Activated naive CD8-positive, alpha-beta T cell treated with anti-CD3 and anti-CD28 coated beads, Interleukin-2, amount 10 ng/mL, durations not matched to agents 7 days and 5 days (primary cell): ENCODE measurements at regions not wholly inside any gene's neighbourhood (a gene's known extent, or its start where the extent isn't known, plus 50 kb on each side); places are given as distances from the start of the nearest gene placed in this dataset.

Experiments
- ATAC-seq: fragments of 150-1000 bp; cut with Tn5 transposase; one replicate; pipeline ENCODE4 v1.10.0; 2021; ENCODE audit warnings: low read depth, moderate library complexity
- POLR2A ChIA-PET: fragments of 350-600 bp; sonication (Branson Sonifier 250); formaldehyde crosslinking; loops from one replicate; lab custom pipeline; 2021; ENCODE audit warnings: antibody characterized with exemption; lab: Charles Lee
- DNase-seq: peaks from one replicate; pipeline ENCODE4 v3.0.0; 2021
- H3K27ac Mint-ChIP-seq: one replicate; pipeline ENCODE4 v1.8.0; 2022; ENCODE audit warnings: mild to moderate bottlenecking, mixed read lengths
- H3K27me3 Mint-ChIP-seq: one replicate; pipeline ENCODE4 v1.8.0; 2022; ENCODE audit warnings: mild to moderate bottlenecking, moderate library complexity, mixed read lengths
- H3K36me3 Mint-ChIP-seq: one replicate; pipeline ENCODE4 v1.8.0; 2021; ENCODE audit warnings: mild to moderate bottlenecking, mixed read lengths
- H3K4me1 Mint-ChIP-seq: one replicate; pipeline ENCODE4 v1.8.0; 2021; ENCODE audit warnings: mixed read lengths
- H3K4me3 Mint-ChIP-seq: one replicate; pipeline ENCODE4 v1.8.0; 2022; ENCODE audit warnings: mild to moderate bottlenecking, moderate library complexity, mixed read lengths
- H3K9me3 Mint-ChIP-seq: one replicate; pipeline ENCODE4 v1.8.0; 2021; ENCODE audit warnings: mixed read lengths

DNA sequence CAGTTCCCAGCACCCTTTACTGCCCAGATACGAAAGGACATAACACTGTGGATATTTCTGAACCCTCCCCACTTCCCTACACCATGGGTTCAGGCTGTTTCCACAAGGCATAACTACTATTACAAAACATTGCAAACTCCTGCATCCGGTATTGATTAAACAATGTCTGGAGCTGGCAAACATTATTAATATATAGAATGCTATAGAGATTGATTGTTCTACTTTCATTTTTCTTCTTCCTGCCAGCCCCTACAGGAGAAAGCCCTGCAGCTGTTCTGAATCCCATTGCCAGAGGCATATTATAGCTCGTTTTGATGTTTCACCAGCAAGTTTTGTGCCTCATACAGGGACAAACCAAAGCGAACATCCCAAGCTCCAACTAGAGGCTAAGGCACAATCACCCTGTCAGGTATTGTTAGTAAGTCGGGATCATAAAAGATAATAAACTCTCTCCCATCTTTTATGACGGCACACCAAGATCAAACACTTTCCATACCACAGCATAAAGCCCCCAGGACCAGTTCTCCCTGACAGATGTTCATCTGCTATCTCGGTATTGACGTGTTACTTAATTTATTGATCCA, 331.1 kb upstream of the NT5E start:
- POLR2A ChIA-PET, result no interaction called here
- Mint-ChIP-seq H3K27me3 (no peaks in the 10 kb centered on the region), H3K4me1 (no peaks in the 10 kb centered on the region), H3K9me3 (no peaks in the 10 kb centered on the region), H3K4me3 (no peak overlapping the region), H3K36me3 (no peaks in the 10 kb centered on the region), H3K27ac (no peak overlapping the region)
- no peak for DNase-seq
- ATAC-seq, result no peak

DNA sequence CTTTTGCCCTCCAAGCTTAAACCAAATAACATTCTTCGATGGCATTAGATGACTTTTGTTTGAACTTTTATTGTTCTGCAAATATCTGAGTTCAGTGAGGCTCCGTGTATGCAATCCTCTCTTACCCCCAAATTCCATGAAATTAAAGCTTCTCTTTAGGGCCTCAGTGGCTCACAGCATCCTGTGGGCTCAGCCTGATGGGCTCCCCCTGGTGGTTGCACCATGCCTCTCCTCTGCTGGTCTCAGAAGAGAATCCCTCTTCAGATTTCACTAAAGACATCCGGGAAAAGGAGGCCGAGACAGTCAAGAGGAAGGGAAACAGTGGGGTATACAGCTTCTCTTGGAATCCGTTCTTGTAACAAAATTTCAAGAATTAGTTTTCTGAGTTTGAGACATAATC, 331.6 kb upstream of the NT5E start:
- no peaks in the 10 kb centered on the region for H3K36me3 Mint-ChIP-seq
- no peaks in the 10 kb centered on the region for H3K27me3 Mint-ChIP-seq
- no peak overlapping the region for H3K4me3 Mint-ChIP-seq
- POLR2A ChIA-PET, result no interaction called here
- H3K9me3 Mint-ChIP-seq, result no peaks in the 10 kb centered on the region
- no peaks in the 10 kb centered on the region for H3K4me1 Mint-ChIP-seq
- H3K27ac Mint-ChIP-seq, result no peak overlapping the region
- DNase-seq, result no peak
- no peak for ATAC-seq

DNA sequence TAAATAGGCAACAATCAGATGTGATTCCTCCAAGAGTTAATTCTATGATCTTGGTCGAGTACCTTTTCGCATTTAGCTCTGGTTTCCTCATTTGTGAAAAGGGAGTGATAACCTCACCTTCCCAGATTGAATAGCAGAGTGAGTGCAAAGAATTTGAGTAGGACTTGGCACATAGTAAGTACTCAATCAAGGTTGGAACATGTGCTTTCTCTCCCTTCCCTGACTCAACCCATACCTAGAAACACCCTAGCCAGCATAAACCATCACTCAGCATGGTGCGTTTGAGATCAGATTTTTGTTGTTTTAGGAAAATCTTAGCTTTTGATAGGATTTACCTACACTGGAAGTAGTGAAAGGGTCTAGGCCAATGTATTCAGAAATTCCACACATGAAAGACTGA, 333.4 kb upstream of the NT5E start:
- Mint-ChIP-seq H3K9me3 (no peaks in the 10 kb centered on the region), H3K27ac (no peak overlapping the region), H3K4me1 (no peaks in the 10 kb centered on the region), H3K4me3 (no peak overlapping the region), H3K36me3 (no peaks in the 10 kb centered on the region), H3K27me3 (no peaks in the 10 kb centered on the region)
- DNase-seq, result no peak
- POLR2A ChIA-PET, result no interaction called here
- ATAC-seq, result no peak

- Mint-ChIP-seq H3K4me1 (no peaks in the 10 kb centered on the region), H3K4me3 (no peak overlapping the region), H3K27me3 (no peaks in the 10 kb centered on the region), H3K9me3 (no peaks in the 10 kb centered on the region), H3K27ac (no peak overlapping the region), H3K36me3 (no peaks in the 10 kb centered on the region)
- POLR2A ChIA-PET, result no interaction called here
- ATAC-seq, result no peak
- DNase-seq, result no peak
Observed at GRCh38 chr6:85115876-85116275, 334.0 kb upstream of the NT5E start.

DNA sequence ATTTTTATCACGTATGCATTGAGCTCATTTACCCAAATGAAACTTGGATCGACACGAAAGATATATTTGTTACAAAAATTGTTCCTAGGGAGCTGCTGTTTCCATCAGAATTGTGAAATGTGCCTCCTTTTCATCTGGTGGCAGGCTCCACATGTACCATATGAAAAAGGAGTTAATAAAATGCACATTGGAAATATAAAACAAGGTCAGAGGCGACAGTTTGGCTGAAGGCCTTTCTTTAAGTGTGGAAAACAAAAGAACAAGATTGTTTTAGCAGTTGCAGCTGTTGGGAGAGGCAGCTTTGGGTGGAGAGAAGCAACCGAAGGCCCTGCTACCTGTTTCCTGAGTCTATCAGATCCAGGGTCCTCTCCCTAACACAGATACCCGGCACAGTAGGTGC, 334.5 kb upstream of the NT5E start:
- H3K9me3 Mint-ChIP-seq, result no peaks in the 10 kb centered on the region
- no peaks in the 10 kb centered on the region for H3K4me1 Mint-ChIP-seq
- no peak overlapping the region for H3K4me3 Mint-ChIP-seq
- H3K36me3 Mint-ChIP-seq, result no peaks in the 10 kb centered on the region
- no peak for DNase-seq
- POLR2A ChIA-PET, result no interaction called here
- H3K27me3 Mint-ChIP-seq, result no peaks in the 10 kb centered on the region
- ATAC-seq, result no peak
- H3K27ac Mint-ChIP-seq, result no peak overlapping the region

GRCh38 chr6:85114581-85114935, 335.3 kb upstream of the NT5E start:
- POLR2A ChIA-PET, result no interaction called here
- H3K4me3 Mint-ChIP-seq, result no peak overlapping the region
- no peaks in the 10 kb centered on the region for H3K27me3 Mint-ChIP-seq
- no peaks in the 10 kb centered on the region for H3K4me1 Mint-ChIP-seq
- H3K9me3 Mint-ChIP-seq, result no peaks in the 10 kb centered on the region
- H3K36me3 Mint-ChIP-seq, result no peaks in the 10 kb centered on the region
- H3K27ac Mint-ChIP-seq, result no peak overlapping the region
- no peak for DNase-seq
- no peak for ATAC-seq

DNA sequence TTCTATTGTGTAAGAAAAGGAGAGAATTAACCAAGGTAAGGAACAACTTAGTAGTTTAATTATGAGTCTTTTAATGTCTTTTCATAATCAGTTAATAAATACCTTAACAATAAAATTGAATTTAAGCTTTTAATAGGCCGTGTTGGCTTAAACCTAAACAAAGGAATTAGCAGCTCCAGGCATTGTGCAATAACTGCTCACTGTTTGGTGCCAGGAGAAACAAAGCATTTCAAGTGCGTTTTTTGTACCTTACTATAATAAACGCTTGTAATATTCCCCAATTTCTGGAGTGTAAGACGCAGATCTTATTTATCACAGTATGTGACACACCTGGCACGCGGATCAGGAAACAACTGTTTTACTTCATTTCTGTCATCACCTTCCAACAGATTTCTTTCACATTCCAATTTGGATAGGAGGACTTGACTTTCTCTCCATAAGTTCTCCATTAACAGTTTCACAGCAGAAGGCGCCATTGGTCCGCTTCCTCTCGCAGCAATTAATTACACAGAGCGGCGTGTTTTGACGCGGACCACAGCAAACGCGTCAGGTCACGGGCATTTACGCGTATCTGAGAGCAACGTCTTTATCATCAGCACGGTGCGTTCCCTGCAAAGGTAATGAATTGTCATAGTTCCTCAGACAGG, 335.8 kb upstream of the NT5E start:
- POLR2A ChIA-PET, result no interaction called here
- ATAC-seq, result no peak
- H3K36me3 Mint-ChIP-seq, result no peaks in the 10 kb centered on the region

GRCh38 chr6:85112540-85112939, 337.3 kb upstream of the NT5E start:
- Mint-ChIP-seq H3K9me3 (no peaks in the 10 kb centered on the region), H3K4me3 (no peak overlapping the region), H3K27me3 (no peaks in the 10 kb centered on the region), H3K27ac (no peak overlapping the region), H3K36me3 (no peaks in the 10 kb centered on the region), H3K4me1 (no peaks in the 10 kb centered on the region)
- ATAC-seq (no peak), DNase-seq (no peak)
- POLR2A ChIA-PET, result no interaction called here

More for the DNA sequence above, 335.8 kb upstream of the NT5E start:
- Mint-ChIP-seq H3K27me3 (no peaks in the 10 kb centered on the region), H3K4me1 (no peaks in the 10 kb centered on the region), H3K27ac (no peak overlapping the region), H3K9me3 (no peaks in the 10 kb centered on the region), H3K4me3 (no peak overlapping the region)
- no peak for DNase-seq

GRCh38 chr6:85111481-85112011, 338.3 kb upstream of the NT5E start:
- Mint-ChIP-seq H3K4me3 (no peak overlapping the region), H3K27me3 (no peaks in the 10 kb centered on the region), H3K4me1 (no peaks in the 10 kb centered on the region), H3K9me3 (no peaks in the 10 kb centered on the region), H3K27ac (no peak overlapping the region), H3K36me3 (no peaks in the 10 kb centered on the region)
- POLR2A ChIA-PET, result no interaction called here
- DNase-seq (no peak), ATAC-seq (no peak)

DNA sequence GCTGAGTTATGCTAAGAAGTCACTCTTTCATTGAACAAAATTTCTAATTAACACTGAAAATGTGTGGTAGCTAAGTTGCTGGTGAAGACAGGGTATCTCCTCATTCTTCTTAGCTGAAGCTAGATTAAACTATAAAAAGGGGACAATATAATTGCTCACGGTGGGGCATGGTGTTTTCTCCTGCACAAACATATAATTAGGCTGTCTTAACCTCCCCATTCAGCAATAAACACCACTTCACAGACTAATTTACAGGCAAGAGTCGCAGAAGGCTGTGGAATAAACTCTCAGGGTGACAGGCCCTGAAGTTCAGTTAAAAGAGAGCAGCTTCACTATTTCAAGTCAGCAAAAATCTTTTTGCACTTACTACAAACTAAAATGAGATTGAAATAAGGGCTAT, 338.9 kb upstream of the NT5E start:
- ATAC-seq (no peak), DNase-seq (no peak)
- Mint-ChIP-seq H3K4me3 (no peak overlapping the region), H3K27me3 (no peaks in the 10 kb centered on the region), H3K36me3 (no peaks in the 10 kb centered on the region), H3K4me1 (no peaks in the 10 kb centered on the region), H3K9me3 (no peaks in the 10 kb centered on the region), H3K27ac (no peak overlapping the region)
- POLR2A ChIA-PET, result no interaction called here

- Mint-ChIP-seq H3K27me3 (no peaks in the 10 kb centered on the region), H3K36me3 (no peaks in the 10 kb centered on the region), H3K4me3 (no peak overlapping the region), H3K27ac (no peak overlapping the region), H3K4me1 (no peaks in the 10 kb centered on the region), H3K9me3 (peaks cover 1% of the 10 kb centered on the region)
- POLR2A ChIA-PET, result no interaction called here
- no peak for DNase-seq
- no peak for ATAC-seq
Observed at GRCh38 chr6:85107701-85108100, 342.2 kb upstream of the NT5E start.

GRCh38 chr6:85096976-85097375, 332.6 kb upstream of the TBX18 start:
- DNase-seq, result no peak
- Mint-ChIP-seq H3K4me3 (no peak overlapping the region), H3K27me3 (no peaks in the 10 kb centered on the region), H3K36me3 (no peaks in the 10 kb centered on the region), H3K4me1 (no peaks in the 10 kb centered on the region), H3K9me3 (peaks cover 10% of the 10 kb centered on the region), H3K27ac (no peak overlapping the region)
- no peak for ATAC-seq
- POLR2A ChIA-PET, result no interaction called here

- Mint-ChIP-seq H3K4me3 (no peak overlapping the region), H3K4me1 (no peaks in the 10 kb centered on the region), H3K9me3 (peaks cover 5% of the 10 kb centered on the region), H3K27ac (no peak overlapping the region), H3K27me3 (no peaks in the 10 kb centered on the region), H3K36me3 (no peaks in the 10 kb centered on the region)
- POLR2A ChIA-PET, result no interaction called here
- DNase-seq, result no peak
- ATAC-seq, result no peak
Observed at GRCh38 chr6:85092226-85092625, 327.8 kb upstream of the TBX18 start.

- H3K27me3 Mint-ChIP-seq, result no peaks in the 10 kb centered on the region
- ATAC-seq, result no peak
- POLR2A ChIA-PET, result no interaction called here
- no peaks in the 10 kb centered on the region for H3K9me3 Mint-ChIP-seq
- no peak overlapping the region for H3K4me3 Mint-ChIP-seq
- no peaks in the 10 kb centered on the region for H3K4me1 Mint-ChIP-seq
- DNase-seq, result no peak
- no peaks in the 10 kb centered on the region for H3K36me3 Mint-ChIP-seq
- H3K27ac Mint-ChIP-seq, result no peak overlapping the region
Observed at GRCh38 chr6:85089255-85089654, 324.9 kb upstream of the TBX18 start.
